Fibroblast of skin of abdomen (primary cell): ENCODE measurements at regions not wholly inside any gene's neighbourhood (a gene's known extent, or its start where the extent isn't known, plus 50 kb on each side); places are given as distances from the start of the nearest gene placed in this dataset.

Experiments used
- DNase-seq: peaks from one replicate; pipeline ENCODE4 v3.0.0-alpha.2; 2013

DNA sequence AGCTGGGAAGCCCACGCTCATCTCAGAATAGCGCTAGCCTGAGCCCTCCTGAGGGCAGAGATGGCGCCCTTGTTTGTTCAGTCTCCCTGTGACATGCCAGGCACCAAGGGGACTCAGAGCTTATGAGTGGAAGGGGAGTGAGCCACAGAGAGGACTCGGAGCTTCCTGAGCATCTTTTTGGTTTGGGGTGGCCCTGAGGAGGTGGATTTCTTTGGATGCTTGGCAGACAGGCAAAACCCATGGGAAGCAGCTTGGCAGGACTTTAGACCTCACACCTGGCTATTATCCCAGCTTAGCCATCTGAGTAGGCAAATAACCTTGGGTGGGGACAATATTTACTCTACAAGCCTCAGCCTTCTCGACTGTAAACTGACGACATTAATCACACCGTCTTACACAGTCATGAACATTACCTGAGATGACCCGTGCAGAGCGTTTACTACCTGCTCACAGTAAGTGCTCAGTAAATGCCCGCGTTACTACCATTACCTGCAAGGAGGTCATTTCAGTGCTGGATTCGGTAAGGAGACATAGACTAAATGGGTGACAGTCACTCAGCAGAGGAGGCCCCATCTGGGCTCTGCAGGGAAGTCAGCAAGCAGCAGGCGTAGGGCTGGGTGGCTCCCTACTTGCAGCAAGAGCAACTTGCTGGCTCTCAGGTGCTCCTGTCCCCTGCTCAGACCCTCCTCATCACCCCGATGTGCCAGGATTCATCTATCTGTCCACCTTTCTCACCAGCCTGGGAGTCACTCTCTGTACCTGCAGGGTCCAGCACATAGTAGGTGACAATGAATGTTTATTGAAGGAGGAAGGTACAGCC lies 54.9 kb downstream of the KLHDC7A start:
- no peak for DNase-seq

- no peak for DNase-seq
These were observed 55.6 kb downstream of the KLHDC7A start for GRCh38 chr1:18536356-18536755.

- no peak for DNase-seq
These were observed 56.2 kb downstream of the KLHDC7A start for GRCh38 chr1:18536915-18537314.

DNA sequence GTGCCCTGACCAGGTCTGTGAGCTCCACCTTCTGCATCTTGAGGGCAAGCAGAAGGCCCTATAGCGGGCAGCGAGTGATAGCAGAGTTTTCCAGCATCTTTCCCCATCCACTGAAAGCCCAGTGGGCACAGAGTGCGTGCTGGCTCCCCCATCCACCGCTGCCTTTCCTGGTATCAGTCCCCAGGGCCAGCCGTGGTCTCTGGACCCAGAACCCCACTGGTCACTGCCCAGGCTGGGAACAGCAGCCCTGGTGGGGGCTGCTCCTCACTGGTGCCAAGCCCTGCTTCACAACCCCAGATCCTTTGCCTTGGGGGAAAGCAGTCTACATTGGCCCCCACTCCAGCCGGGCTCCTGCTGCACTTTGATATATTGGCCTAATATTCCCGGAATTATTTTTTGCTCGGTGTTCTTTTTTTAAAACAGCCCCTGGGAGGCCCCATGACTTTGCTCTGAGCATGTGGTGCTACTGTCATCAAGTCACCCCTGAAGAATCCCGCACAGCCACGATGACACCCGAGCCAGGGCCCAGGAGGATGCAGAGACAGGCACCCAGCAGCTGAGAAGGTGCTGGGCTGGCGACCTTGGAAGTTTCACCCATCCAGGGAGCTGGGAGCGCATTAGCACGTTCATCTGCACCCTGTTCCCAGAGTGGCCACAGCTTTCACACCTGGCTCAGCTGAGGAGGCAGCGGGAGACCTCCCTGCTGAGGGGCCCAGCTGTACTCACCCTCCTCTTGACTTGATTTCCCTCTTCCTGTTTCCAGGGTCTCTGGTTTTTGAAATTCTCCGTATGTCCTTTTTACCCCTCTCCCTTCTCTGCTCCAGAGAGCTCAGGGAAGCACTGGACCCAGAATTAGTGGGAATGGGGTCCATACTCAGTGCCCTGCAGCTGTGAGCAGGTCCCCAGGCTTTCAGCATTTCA lies 56.9 kb downstream of the KLHDC7A start:
- DNase-seq = no peak

DNA sequence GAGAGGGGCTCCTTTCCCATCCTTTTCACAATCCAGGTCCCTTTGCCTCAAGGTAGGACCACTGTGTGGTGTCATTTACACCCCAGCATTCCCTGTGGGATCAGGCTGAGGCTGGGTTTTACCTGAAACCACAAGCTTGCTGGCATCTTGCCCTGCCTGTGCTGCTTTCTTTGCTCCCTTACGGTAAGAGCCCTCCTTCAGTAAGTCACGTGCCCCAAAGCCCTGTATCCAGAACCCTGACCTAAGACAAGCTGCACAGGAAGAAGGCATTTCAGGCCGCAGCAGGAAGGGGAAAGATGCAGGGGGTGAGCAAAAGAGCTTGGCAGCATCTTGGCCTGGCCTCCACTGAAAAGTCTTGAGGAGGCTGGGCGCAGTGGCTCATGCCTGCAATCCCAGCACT lies 58.4 kb downstream of the KLHDC7A start:
- DNase-seq = no peak

DNA sequence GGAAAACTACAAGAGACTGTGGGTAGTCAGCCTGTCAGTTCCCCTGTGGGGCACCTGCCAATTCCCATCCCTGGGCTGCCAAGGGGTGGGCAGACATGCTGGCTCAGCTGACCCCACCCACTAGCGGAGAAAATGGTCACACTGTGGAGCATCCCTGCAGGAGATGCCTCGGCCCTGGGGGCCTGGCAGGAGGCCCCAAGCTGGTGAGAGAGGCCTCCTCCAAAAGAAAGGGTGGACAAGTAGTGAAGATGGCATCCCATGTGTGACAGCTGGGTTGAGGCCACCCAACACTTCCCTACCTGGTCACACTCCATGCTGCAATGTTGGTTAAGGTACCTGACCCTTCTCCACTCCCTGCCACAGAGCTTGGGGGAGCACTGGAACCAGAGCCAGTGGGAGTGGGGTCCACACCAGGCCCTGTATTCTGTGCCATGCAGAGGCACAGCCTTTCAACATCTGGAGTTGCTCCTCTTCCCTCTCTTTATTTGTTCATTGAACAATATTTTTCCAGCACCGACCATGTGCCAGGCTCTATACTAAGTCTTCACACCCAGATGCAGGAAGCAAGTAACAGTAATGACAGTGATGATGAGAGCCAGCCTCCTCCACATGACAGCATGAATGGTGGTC lies 59.5 kb downstream of the KLHDC7A start:
- DNase-seq = no peak

GRCh38 chr1:18541046-18541795 lies 60.5 kb downstream of the KLHDC7A start:
- no peak for DNase-seq

DNA sequence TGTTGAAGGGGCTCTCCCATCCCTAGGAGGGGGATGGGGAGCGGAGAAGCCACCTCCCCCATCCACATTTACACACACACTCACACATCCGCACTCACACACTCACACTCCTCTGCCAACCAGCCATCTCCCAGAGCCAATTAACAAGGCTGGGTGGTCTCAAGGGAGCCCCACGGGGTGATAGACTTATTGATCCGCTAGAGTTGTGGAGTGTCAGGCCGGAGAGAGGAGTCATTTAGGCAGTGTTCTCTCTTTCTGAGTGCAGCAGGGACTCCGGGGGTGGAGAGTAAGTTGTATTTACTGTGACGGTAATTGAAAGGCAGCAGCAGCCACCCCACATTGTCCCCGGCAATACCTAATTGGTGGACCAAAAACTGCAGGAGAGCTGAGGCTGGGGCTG lies 61.6 kb downstream of the KLHDC7A start:
- DNase-seq = no peak

- DNase-seq = no peak
These were observed 65.3 kb downstream of the KLHDC7A start for GRCh38 chr1:18546026-18546425.

GRCh38 chr1:18547460-18547859 lies 66.7 kb downstream of the KLHDC7A start:
- DNase-seq = no peak

GRCh38 chr1:18548643-18549042 lies 67.9 kb downstream of the KLHDC7A start:
- no peak for DNase-seq

GRCh38 chr1:18549106-18549505 lies 68.4 kb downstream of the KLHDC7A start:
- DNase-seq = no peak

GRCh38 chr1:18549906-18550305 lies 69.2 kb downstream of the KLHDC7A start:
- no peak for DNase-seq

- no peak for DNase-seq
These were observed 71.9 kb downstream of the KLHDC7A start for GRCh38 chr1:18552631-18553030.

- no peak for DNase-seq
These were observed 72.7 kb downstream of the KLHDC7A start for GRCh38 chr1:18553388-18553787.

DNA sequence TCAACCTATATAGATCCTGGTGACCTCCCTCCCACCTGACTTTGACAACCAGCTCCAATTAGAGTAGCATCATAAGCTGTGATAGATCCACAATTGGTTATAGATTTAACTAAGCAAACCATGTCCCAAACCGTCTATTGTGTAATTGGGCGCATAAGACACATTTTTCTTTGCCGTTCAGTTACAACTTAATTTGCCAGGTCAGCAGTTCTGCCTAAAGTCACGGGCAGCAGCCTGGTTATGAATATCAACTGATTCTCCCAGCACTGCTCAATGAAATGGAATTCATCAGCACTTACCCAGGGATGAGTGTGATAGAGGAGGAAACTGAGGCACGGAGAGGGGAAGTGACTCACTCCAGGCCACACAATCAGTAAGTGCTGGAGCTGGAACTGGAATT lies 73.4 kb downstream of the KLHDC7A start:
- no peak for DNase-seq

GRCh38 chr1:18554597-18554996 lies 73.9 kb downstream of the KLHDC7A start:
- no peak for DNase-seq

GRCh38 chr1:18555036-18555435 lies 74.3 kb downstream of the KLHDC7A start:
- DNase-seq = no peak

DNA sequence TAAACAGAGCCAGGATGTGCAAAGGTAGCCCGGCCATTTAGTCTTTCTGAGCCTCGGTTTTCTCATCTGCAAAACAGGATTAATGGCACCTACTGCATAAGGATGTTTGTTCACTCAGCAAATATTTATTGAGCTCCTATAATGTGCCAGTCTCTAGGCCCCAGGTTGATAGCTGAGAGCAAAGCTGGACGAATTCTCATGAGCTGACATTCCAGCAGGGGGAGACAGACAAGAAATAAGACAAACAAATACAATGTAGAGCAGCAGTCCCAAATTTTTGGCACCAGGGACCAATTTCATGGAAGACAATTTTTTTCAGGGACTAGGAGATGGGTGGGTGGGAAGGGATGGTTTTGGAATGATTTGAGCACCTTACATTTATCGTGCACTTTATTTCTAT lies 74.3 kb upstream of the PAX7 start:
- no peak for DNase-seq

GRCh38 chr1:18557621-18558465 lies 72.8 kb upstream of the PAX7 start:
- DNase-seq = no peak

DNA sequence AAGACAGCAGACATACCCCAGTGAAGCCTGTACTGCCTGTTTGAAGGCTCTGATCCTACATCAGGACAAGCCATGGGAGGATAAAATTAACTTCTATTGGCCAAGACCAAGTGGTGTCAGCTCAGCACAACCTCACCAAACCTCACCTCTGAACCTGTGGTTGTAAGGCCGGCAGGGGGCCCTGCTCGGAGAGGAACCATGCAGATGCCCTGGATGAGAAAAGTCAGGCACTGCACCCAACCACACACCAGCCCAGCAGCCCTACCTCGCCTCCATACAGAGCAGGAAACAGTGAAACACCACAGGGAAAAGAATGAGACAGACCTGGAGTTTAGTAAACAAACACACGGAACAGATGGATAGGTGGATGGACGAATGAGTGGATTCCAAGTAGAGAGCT lies 70.0 kb upstream of the PAX7 start:
- DNase-seq = no peak

DNA sequence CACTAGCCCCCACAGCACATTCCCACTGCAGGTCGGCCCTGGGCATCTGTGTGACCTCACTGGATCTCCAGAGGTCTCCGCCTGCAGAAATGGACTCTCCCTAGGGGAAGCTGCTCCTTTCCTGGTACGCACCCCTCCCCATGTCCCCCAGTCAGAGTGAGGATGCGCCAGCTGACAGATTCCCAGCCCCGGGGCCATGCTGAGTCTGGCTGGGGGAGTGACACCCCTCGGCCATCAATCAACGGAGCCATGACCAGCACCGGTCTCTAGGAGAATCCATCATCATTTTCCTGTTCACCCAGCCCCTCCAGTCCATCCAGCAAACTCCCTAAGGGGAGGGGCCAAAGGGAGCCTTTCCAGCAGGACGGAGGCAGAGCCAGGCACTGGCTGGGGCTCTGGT lies 68.7 kb upstream of the PAX7 start:
- no peak for DNase-seq
